Spleen (tissue), 11 donors: ENCODE measurements at regions not wholly inside any gene's neighbourhood (a gene's known extent, or its start where the extent isn't known, plus 50 kb on each side); places are given as distances from the start of the nearest gene placed in this dataset.

ENCODE experiments used
- DNase-seq: peaks from one replicate; pipeline ENCODE4 v3.0.0-alpha.2; 2020
- H3K27ac ChIP-seq, 8 donors: fragments of 200-600 bp; sonication (generic) in 7 of 8; 1 replicate in 4 of 8; 2 replicates in 4 of 8; pipeline versions ENCODE4 v1.5.0 to v1.8.0; 2016 to 2021; ENCODE audit warnings: inconsistent platforms in 4 of 8, mild to moderate bottlenecking in 4 of 8, moderate library complexity in 1 of 8
- H3K27me3 ChIP-seq, 7 donors: fragments of 200-600 bp; sonication (generic) in 6 of 7; replicated peaks in 1 of 7; 1 replicate in 4 of 7; 2 replicates in 3 of 7; pipeline versions ENCODE4 v1.5.0 to v1.8.0; 2016 to 2021; ENCODE audit warnings: inconsistent platforms in 3 of 7, mild to moderate bottlenecking in 1 of 7
- H3K36me3 ChIP-seq, 6 donors: fragments of 200-600 bp; sonication (generic) in 5 of 6; 1 replicate in 4 of 6; 2 replicates in 2 of 6; pipeline versions ENCODE4 v1.5.0 to v1.8.0; 2016 to 2021; ENCODE audit warnings: inconsistent platforms in 2 of 6
- H3K4me1 ChIP-seq, 6 donors: fragments of 200-600 bp; sonication (generic) in 5 of 6; 1 replicate in 3 of 6; 2 replicates in 3 of 6; pipeline versions ENCODE4 v1.5.0 to v1.8.0; 2016 to 2021; ENCODE audit warnings: inconsistent platforms in 3 of 6
- H3K4me3 ChIP-seq, 8 donors: fragments of 200-600 bp; sonication (generic) in 7 of 8; 1 replicate in 4 of 8; 2 replicates in 4 of 8; pipeline versions ENCODE4 v1.5.0 to v1.8.0; 2016 to 2021; ENCODE audit warnings: inconsistent platforms in 4 of 8, mild to moderate bottlenecking in 4 of 8, moderate library complexity in 2 of 8
- H3K9me3 ChIP-seq, 8 donors: fragments of 200-600 bp; sonication (generic) in 7 of 8; 1 replicate in 4 of 8; 2 replicates in 4 of 8; pipeline versions ENCODE4 v1.5.0 to v1.8.0; 2016 to 2021; ENCODE audit warnings: inconsistent platforms in 4 of 8
- POLR2A ChIP-seq, 3 donors: fragments of 450-650 bp; IDR thresholded peaks; one replicate each; pipeline ENCODE4 v1.5.1; 2017; ENCODE audit warnings: antibody characterized with exemption in 3 of 3, mild to moderate bottlenecking in 1 of 3
- POLR2AphosphoS5 ChIP-seq, 3 donors: sonication (generic); formaldehyde crosslinking; IDR thresholded peaks; one replicate each; pipeline ENCODE4 v1.5.1; 2017; ENCODE audit warnings: antibody characterized with exemption in 3 of 3
- WGBS, 5 donors: extraction: QIAGEN DNeasy Blood & Tissue Kit in 3 of 5; methylation state at CpG; one replicate each; pipeline versions ENCODE4 v1.1.5 to v1.1.7; 2013 to 2018; 5-methylcytosine and 5-hydroxymethylcytosine counted together
- intact Hi-C: fragments of 100-400 bp; cut with DNase I; formaldehyde crosslinking; loops from one replicate; pipeline ENCODE4 v1.15.0; 2023; ENCODE audit warnings: low total_unique reads
- TF ChIP-seq, protein P1 (sequence below), 11 experiments: fragments of 200-600 bp in 7 of 11; fragments of 450-650 bp in 4 of 11; sonication (generic) in 4 of 11; IDR thresholded peaks in 8 of 11; conservative IDR thresholded peaks in 3 of 11; 1 replicate in 7 of 11; 2 replicates in 4 of 11; pipeline versions ENCODE4 v1.4.0 to v1.8.0; 2016 to 2021; ENCODE audit warnings: antibody characterized with exemption in 11 of 11, inconsistent platforms in 4 of 11, mild to moderate bottlenecking in 1 of 11
- donor health status: healthy with polysubstance abuse.
- donor health status: DM: no; HTN: no; CAD: no; lungs with moderate emphysema.
- donor health status: DM: no; HTN: no; CAD: no.
- donor health status: Bipolar disorder and iron deficiency.
- donor health status: healthy.
- donor health status: DM: no; HTN: no; CAD: no.
- donor health status: DM: yes; HTN: yes; CAD: no.

GRCh38 chr10:8233049-8233448 lies 178.6 kb downstream of the GATA3 start:
- Histone ChIP-seq H3K9me3 (no peaks in the 10 kb centered on the region), H3K27me3 (no peaks in the 10 kb centered on the region), H3K36me3 (no peaks in the 10 kb centered on the region), H3K4me3 (no peak overlapping the region), H3K4me1 (peaks cover 0 to 8% (median 2%) of the 10 kb centered on the region in 6 donors), H3K27ac (no peak overlapping the region)
- intact Hi-C loops: no loop called here
- 57 to 75% (median 64%) methylated on average over 3 of the region's 3 CpGs for WGBS, 5 donors
- no peak for TF ChIP-seq POLR2A (IDR thresholded peaks at IDR 0.05)
- TF ChIP-seq, protein P1, sequence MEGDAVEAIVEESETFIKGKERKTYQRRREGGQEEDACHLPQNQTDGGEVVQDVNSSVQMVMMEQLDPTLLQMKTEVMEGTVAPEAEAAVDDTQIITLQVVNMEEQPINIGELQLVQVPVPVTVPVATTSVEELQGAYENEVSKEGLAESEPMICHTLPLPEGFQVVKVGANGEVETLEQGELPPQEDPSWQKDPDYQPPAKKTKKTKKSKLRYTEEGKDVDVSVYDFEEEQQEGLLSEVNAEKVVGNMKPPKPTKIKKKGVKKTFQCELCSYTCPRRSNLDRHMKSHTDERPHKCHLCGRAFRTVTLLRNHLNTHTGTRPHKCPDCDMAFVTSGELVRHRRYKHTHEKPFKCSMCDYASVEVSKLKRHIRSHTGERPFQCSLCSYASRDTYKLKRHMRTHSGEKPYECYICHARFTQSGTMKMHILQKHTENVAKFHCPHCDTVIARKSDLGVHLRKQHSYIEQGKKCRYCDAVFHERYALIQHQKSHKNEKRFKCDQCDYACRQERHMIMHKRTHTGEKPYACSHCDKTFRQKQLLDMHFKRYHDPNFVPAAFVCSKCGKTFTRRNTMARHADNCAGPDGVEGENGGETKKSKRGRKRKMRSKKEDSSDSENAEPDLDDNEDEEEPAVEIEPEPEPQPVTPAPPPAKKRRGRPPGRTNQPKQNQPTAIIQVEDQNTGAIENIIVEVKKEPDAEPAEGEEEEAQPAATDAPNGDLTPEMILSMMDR (IDR thresholded peaks at IDR 0.05 in 8 of 11, conservative IDR thresholded peaks at IDR 0.05 in 3 of 11): no peak
- TF ChIP-seq POLR2AphosphoS5 (IDR thresholded peaks at IDR 0.05): no peak
- no peak for DNase-seq

GRCh38 chr10:8233832-8234259 lies 179.4 kb downstream of the GATA3 start:
- DNase-seq: no peak
- TF ChIP-seq POLR2AphosphoS5 (IDR thresholded peaks at IDR 0.05) (no peak), POLR2A (IDR thresholded peaks at IDR 0.05) (no peak)
- WGBS, 5 donors: 89 to 93% (median 90%) methylated on average over 7 of the region's 7 CpGs
- H3K27me3 ChIP-seq: peaks cover 0 to 2% (median 0%) of the 10 kb centered on the region in 7 donors
- no peak overlapping the region for H3K27ac ChIP-seq
- intact Hi-C loops: no loop called here
- no peaks in the 10 kb centered on the region for H3K36me3 ChIP-seq
- H3K4me1 ChIP-seq: peaks cover 0 to 10% (median 4%) of the 10 kb centered on the region in 6 donors
- H3K9me3 ChIP-seq: no peaks in the 10 kb centered on the region
- no peak overlapping the region for H3K4me3 ChIP-seq

DNA sequence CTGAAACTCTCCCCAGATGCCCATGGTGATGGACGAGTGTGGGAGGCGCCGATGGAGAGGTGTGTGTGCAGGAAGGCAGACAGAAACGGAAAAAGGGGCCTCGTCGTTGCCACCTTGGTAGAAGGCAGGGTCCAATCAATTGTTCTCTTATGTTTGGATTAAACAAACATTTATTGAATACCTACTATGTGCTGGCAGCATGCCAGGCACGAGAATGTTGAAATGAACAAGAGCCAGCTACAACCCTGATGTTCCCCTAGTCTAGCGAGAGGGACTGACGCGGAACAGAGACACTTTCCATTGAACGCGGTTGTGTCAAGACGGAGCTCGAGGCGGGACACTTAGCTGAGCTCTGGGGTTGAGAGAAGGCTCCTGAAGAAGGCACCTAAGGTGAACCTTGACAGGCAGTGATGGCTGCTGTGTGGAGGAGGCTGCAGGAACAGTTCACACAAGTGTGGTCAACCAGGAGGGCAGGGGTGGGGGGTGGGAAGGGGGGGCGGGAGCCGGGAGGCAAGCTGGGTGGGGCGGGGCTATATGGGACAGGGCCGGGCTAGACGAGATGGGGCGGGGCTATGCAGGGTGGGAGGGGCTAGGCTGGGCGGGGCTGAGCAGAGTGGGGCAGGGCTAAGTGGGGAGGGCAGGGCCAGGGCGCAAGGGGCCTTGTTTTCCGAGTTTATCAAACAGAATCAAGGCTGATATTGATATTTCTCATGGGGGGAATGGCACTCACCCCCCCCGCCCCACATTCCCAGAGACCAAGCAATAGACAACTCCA lies 181.0 kb downstream of the GATA3 start:
- Histone ChIP-seq H3K27me3 (peaks cover 0 to 8% (median 0%) of the 10 kb centered on the region in 7 donors), H3K27ac (no peak overlapping the region), H3K9me3 (no peaks in the 10 kb centered on the region), H3K4me3 (no peak overlapping the region), H3K4me1 (peaks cover 0 to 15% (median 4%) of the 10 kb centered on the region in 6 donors), H3K36me3 (no peaks in the 10 kb centered on the region)
- TF ChIP-seq, protein P1 (IDR thresholded peaks at IDR 0.05 in 8 of 11, conservative IDR thresholded peaks at IDR 0.05 in 3 of 11): no peak
- TF ChIP-seq POLR2AphosphoS5 (IDR thresholded peaks at IDR 0.05): no peak
- TF ChIP-seq POLR2A (IDR thresholded peaks at IDR 0.05): no peak
- 85 to 92% (median 88%) methylated on average over 24 to 25 of the region's 25 CpGs for WGBS, 5 donors
- intact Hi-C loops: no loop called here
- no peak for DNase-seq

- Histone ChIP-seq H3K27me3 (peaks cover 0 to 8% (median 0%) of the 10 kb centered on the region in 7 donors), H3K4me1 (peaks cover 0 to 11% (median 0%) of the 10 kb centered on the region in 6 donors), H3K36me3 (no peaks in the 10 kb centered on the region), H3K9me3 (no peaks in the 10 kb centered on the region), H3K27ac (no peak overlapping the region), H3K4me3 (no peak overlapping the region)
- WGBS, 5 donors: 25 to 53% (median 34%) methylated on average over 7 of the region's 7 CpGs
- intact Hi-C loops: no loop called here
- DNase-seq: no peak
- TF ChIP-seq, protein P1 (IDR thresholded peaks at IDR 0.05 in 8 of 11, conservative IDR thresholded peaks at IDR 0.05 in 3 of 11): no peak
- no peak for TF ChIP-seq POLR2AphosphoS5 (IDR thresholded peaks at IDR 0.05)
- TF ChIP-seq POLR2A (IDR thresholded peaks at IDR 0.05): no peak
These were observed 184.5 kb downstream of the GATA3 start for GRCh38 chr10:8238986-8239385.
